GM13976 (cell line): ENCODE measurements at regions not wholly inside any gene's neighbourhood (a gene's known extent, or its start where the extent isn't known, plus 50 kb on each side); places are given as distances from the start of the nearest gene placed in this dataset.

Experiments
- DNase-seq: peaks from one replicate; pipeline ENCODE4 v3.0.0; 2012; ENCODE audit warnings: low spot score
- CTCF ChIP-seq: IDR thresholded peaks from 2 replicates; pipeline ENCODE4 v1.5.1; 2012; ENCODE audit warnings: borderline replicate concordance, mild to moderate bottlenecking; ENCODE audit not compliant: insufficient read depth; ENCODE audit errors: extremely low read depth, missing control alignments, control extremely low read depth
- in situ Hi-C: fragments of 300-500 bp; cut with MboI; formaldehyde crosslinking; loops from one replicate; pipeline ENCODE4 v1.12.0; 2022; ENCODE audit warnings: low sequenced_read_pairs, mixed read lengths, inconsistent platforms; ENCODE audit not compliant: unreplicated experiment

DNA sequence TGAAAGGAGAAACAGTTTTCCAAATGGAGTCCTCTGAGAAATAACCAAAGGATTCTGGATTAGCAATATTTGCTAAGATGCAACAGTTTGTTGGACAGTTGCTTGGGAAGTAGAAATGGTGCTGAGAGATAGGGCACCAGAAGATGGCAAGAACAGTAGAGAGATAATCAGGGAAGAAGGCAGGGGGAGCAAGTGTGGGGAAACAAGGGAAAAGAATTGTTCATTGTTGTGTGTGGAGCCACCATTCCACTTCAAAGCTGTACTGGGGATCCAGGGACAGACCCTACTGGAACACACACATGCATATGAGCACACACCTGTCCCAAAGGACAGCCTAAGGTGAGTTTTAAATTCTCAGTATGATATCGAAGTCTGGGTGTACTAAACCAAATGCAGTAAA, 152.5 kb downstream of the ZNF608 start:
- TF ChIP-seq CTCF, result no peak
- no peak for DNase-seq
- in situ Hi-C loops, result no loop called here

GRCh38 chr5:124592891-124593290, 153.5 kb downstream of the ZNF608 start:
- no peak for DNase-seq
- in situ Hi-C loops, result no loop called here
- TF ChIP-seq CTCF, result no peak

GRCh38 chr5:124591583-124591982, 154.9 kb downstream of the ZNF608 start:
- no peak for DNase-seq
- in situ Hi-C loops, result no loop called here

GRCh38 chr5:124590686-124591085, 155.8 kb downstream of the ZNF608 start:
- in situ Hi-C loops, result no loop called here
- no peak for TF ChIP-seq CTCF
- no peak for DNase-seq

More at GRCh38 chr5:124591583-124591982, 154.9 kb downstream of the ZNF608 start:
- no peak for TF ChIP-seq CTCF

DNA sequence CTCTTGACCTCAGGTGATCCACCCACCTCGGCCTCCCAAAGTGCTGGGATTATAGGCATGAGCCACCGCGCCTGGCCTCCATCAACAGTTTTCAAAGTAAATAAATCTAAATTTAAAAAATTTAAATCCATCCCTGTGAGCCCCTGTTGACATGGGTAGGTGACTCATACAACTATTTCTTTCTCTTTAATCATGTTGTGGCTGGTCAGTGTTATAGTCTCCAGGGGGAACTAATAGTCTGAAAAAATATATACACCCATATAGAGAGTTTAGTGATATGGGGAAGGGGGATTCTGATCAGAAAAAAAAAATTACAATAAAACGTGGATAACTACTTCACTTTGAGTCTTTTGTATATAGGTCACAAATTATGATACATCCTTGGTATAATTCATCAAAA, 159.2 kb downstream of the ZNF608 start:
- TF ChIP-seq CTCF, result no peak
- in situ Hi-C loops, result no loop called here
- DNase-seq, result no peak

DNA sequence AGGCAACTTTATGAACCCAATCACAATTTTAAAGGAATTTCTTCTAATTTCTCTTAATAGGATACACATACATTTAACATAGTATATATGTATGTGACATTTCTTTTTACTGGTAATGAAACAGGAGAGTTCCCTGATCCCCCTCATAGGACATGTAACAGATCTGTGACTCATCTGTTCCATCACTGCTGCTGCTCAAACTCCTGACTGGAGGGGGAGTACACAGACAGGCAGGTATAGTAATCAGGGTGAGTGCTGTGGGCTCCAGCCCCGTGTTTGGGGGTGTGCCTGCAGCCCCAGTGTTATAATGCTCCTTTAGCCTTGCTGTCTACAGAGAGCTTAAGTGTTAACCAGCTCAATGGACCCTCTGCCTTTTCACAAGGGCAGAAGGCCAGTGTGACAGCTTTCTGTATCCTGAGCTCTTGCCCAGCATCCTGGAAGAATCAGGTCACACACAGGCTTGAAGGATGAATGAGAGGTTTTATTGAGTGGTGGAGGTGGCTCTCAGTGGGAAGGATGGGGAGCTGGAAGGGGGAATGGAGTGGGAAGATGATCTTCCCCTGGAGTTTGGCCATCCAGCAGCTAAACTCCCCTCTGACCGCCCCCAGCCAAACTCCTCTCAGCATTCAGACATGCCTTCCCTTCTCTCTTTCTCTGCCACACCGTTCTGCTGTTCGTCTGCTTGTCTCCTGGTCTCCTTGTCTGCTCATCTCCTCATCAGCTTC, 161.3 kb downstream of the ZNF608 start:
- no peak for TF ChIP-seq CTCF
- in situ Hi-C loops, result no loop called here
- DNase-seq, result no peak
